ENCODE measurements at regions not wholly inside any gene's neighbourhood (a gene's known extent, or its start where the extent isn't known, plus 50 kb on each side); places are given as distances from the start of the nearest gene placed in this dataset.

DNA sequence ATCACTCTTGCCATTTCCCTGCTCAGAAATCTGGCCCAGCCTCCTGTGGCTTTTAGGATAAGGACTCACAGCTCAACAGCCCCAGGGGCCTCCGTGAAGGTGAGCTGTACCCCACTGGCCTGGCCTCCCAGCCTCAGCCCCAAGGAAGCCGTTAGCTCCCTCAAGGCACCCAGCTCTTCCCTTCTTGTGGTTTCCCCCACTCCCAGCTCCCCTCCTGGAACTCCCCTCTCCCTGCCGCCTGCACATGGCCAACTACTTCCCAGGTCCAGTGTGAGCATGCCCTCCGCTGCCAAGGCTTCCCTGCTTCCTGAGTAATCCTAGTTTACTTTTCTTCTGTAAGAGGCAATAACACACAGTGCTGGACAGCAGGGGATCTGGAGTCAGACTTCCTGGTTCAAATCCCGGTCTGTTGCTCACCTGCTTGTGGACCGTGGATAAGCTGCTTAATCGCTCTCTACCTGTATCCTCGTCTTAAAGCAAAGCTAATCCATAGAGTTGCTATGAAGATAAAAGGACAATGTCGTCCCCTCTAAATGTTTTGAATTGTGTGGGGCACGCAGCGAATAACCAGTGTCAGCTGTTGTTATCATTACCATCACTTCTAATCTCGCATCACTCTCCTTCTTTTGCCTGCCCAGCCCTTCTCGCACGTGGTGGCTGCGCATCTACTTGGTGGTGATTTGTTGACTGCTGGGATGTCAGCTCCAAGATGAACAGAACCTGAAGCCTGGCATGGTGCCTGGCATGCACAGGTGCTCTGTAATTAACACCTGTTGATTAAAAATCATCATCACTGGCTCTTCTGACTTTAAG, 86.6 kb downstream of the C5orf15 start:
- no peak for TF ChIP-seq POLR2A (IDR thresholded peaks at IDR 0.05; ENCODE audit: low read depth)
- no peak for TF ChIP-seq POLR2AphosphoS5 (IDR thresholded peaks at IDR 0.05)
- no peak for TF ChIP-seq EP300 (IDR thresholded peaks at IDR 0.05)
- TF ChIP-seq, protein P1, sequence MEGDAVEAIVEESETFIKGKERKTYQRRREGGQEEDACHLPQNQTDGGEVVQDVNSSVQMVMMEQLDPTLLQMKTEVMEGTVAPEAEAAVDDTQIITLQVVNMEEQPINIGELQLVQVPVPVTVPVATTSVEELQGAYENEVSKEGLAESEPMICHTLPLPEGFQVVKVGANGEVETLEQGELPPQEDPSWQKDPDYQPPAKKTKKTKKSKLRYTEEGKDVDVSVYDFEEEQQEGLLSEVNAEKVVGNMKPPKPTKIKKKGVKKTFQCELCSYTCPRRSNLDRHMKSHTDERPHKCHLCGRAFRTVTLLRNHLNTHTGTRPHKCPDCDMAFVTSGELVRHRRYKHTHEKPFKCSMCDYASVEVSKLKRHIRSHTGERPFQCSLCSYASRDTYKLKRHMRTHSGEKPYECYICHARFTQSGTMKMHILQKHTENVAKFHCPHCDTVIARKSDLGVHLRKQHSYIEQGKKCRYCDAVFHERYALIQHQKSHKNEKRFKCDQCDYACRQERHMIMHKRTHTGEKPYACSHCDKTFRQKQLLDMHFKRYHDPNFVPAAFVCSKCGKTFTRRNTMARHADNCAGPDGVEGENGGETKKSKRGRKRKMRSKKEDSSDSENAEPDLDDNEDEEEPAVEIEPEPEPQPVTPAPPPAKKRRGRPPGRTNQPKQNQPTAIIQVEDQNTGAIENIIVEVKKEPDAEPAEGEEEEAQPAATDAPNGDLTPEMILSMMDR (IDR thresholded peaks at IDR 0.05): no peak
- intact Hi-C loops (cut with DNase I): no loop called here
- no peak for DNase-seq (ENCODE audit: extremely low spot score)

DNA sequence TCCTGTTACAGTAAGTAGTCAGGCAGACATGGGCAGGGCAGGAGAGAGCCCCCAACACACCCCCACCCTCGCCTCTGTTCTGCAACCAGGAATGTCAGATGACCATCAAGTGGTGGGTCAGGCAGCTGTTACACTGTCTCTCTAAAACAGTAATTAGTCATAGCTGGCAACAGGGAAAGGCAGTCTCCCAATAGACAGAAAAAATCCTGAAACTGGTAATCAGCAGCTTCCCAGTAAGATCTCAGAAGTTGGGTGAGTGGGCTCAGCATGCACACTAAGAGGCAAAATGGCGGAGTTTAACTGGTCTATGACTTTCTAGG, 90.2 kb downstream of the C5orf15 start:
- H3K4me1 ChIP-seq: no peaks in the 10 kb centered on the region
- intact Hi-C loops (cut with DNase I): no loop called here
- no peak overlapping the region for H3K27ac ChIP-seq (replicated peaks in 1 of 4)
- H3K4me3 ChIP-seq: no peak overlapping the region
- peaks cover 0 to 6% (median 0%) of the 10 kb centered on the region in 4 donors for H3K27me3 ChIP-seq
- WGBS: 77% methylated on average over 2 of the region's 2 CpGs
- peaks cover 0 to 24% (median 9%) of the 10 kb centered on the region in 4 donors for H3K9me3 ChIP-seq
- DNase-seq (ENCODE audit: extremely low spot score): no peak
- TF ChIP-seq, protein P1 (IDR thresholded peaks at IDR 0.05): no peak
- TF ChIP-seq POLR2AphosphoS5 (IDR thresholded peaks at IDR 0.05) (no peak), POLR2A (IDR thresholded peaks at IDR 0.05; ENCODE audit: low read depth) (no peak), EP300 (IDR thresholded peaks at IDR 0.05) (no peak)
- H3K36me3 ChIP-seq: no peaks in the 10 kb centered on the region

More for the DNA sequence above, 86.6 kb downstream of the C5orf15 start:
- WGBS: 81% methylated on average over 14 of the region's 15 CpGs
- peaks cover 0 to 15% (median 12%) of the 10 kb centered on the region in 4 donors for H3K4me1 ChIP-seq
- H3K36me3 ChIP-seq: no peaks in the 10 kb centered on the region
- no peak overlapping the region for H3K27ac ChIP-seq (replicated peaks in 1 of 4)
- no peaks in the 10 kb centered on the region for H3K9me3 ChIP-seq
- H3K4me3 ChIP-seq: no peak overlapping the region
- H3K27me3 ChIP-seq: peaks cover 0 to 6% (median 0%) of the 10 kb centered on the region in 4 donors

DNA sequence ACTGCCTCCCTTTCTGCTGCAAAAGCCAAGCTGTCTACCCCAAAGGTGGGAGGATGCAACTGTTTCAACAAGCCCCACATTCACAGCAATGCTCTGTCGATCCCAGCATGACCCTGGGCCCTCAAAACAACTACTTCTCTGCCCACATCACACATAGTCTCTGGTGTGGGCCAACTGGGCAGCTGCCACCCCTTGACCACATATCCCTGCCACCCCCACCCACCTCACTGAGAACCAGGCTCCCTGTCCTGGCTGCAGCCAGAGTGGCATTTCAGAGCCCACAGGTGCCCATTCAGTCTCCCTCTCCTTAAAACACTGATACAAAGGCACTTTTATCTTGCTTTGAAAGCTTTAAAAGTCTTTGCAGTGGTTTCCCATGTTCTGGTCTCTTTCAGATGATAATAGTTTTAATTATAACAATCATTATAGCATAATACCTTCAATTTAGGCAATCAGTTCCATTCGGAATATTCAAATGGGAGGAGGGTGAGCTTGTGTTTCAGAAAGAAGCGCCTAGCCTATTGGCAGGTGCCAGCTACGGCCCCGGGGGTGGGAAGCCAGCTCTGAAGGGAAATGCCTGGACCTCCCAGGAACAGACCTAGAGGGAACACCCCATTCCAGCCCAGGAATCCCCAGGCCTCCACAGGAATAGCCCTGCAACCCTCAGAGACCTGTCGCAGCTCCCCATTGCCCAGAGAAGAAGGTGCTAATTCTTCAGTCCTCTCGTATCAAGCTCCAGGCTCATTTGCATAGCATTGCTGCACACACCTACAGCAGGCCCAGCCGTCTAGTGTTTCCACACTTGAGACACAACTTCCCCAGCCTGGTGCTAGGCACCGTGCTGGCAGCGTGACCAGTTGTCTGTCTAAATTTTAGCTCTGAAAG, 90.8 kb downstream of the C5orf15 start:
- H3K36me3 ChIP-seq: no peaks in the 10 kb centered on the region
- no peak overlapping the region for H3K4me3 ChIP-seq
- H3K4me1 ChIP-seq: no peaks in the 10 kb centered on the region
- intact Hi-C loops (cut with DNase I): no loop called here
- WGBS: 69% methylated on average over 8 of the region's 10 CpGs
- peaks cover 0 to 6% (median 0%) of the 10 kb centered on the region in 4 donors for H3K27me3 ChIP-seq
- no peak for DNase-seq (ENCODE audit: extremely low spot score)
- peaks cover 0 to 24% (median 9%) of the 10 kb centered on the region in 4 donors for H3K9me3 ChIP-seq
- TF ChIP-seq POLR2A (IDR thresholded peaks at IDR 0.05; ENCODE audit: low read depth) (no peak), POLR2AphosphoS5 (IDR thresholded peaks at IDR 0.05) (no peak), EP300 (IDR thresholded peaks at IDR 0.05) (no peak)
- TF ChIP-seq, protein P1 (IDR thresholded peaks at IDR 0.05): no peak
- no peak overlapping the region for H3K27ac ChIP-seq (replicated peaks in 1 of 4)

- TF ChIP-seq POLR2AphosphoS5 (IDR thresholded peaks at IDR 0.05): no peak
- TF ChIP-seq, protein P1 (IDR thresholded peaks at IDR 0.05): no peak
- no peak for TF ChIP-seq EP300 (IDR thresholded peaks at IDR 0.05)
- TF ChIP-seq POLR2A (IDR thresholded peaks at IDR 0.05; ENCODE audit: low read depth): no peak
- Histone ChIP-seq H3K4me3 (no peak overlapping the region), H3K27ac (replicated peaks in 1 of 4) (no peak overlapping the region), H3K4me1 (no peaks in the 10 kb centered on the region), H3K36me3 (no peaks in the 10 kb centered on the region), H3K27me3 (no peaks in the 10 kb centered on the region), H3K9me3 (peaks cover 0 to 24% (median 9%) of the 10 kb centered on the region in 4 donors)
- 90% methylated on average over 2 of the region's 3 CpGs for WGBS
- intact Hi-C loops (cut with DNase I): no loop called here
- no peak for DNase-seq (ENCODE audit: extremely low spot score)
Measured at GRCh38 chr5:133876266-133876665, 92.2 kb downstream of the C5orf15 start.
